ENCODE measurements at regions not wholly inside any gene's neighbourhood (a gene's known extent, or its start where the extent isn't known, plus 50 kb on each side); places are given as distances from the start of the nearest gene placed in this dataset.

DNA sequence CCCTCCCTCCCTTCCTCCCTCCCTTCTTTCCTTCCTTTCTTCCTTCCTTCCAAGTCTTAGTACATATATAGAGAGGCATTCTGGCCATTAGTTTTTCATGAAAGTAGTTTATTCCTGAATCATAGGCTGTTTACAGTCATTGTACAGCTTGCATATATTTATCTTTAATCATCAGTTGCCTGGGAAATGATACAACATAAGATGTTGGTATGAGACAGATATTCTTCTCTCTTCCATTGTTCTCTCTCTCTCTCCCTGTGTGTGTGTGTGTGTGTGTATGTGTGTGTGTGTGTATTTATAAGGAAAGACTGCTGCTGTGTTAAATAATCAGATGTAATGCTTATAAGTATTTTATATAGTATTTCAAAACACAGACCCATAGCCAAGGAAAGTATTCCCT, 289.8 kb upstream of the UBE2E3 start:
- H4K20me1 ChIP-seq (ENCODE audit: insufficient read depth) = no peaks in the 10 kb centered on the region
- POLR2A ChIA-PET = no interaction called here
- no peak overlapping the region for H2AFZ ChIP-seq (ENCODE audit: low read depth, low read length, poor library complexity, severe bottlenecking)
- no peaks in the 10 kb centered on the region for H3K27me3 ChIP-seq (ENCODE audit: insufficient read depth, low read length)
- TF ChIP-seq TCF7L2 (IDR thresholded peaks at IDR 0.05; ENCODE audit: borderline replicate concordance, extremely low read depth, insufficient read depth, insufficient read length) (no peak), SRF (IDR thresholded peaks at IDR 0.05; ENCODE audit: low read depth) (no peak), EZH2phosphoT487 (IDR thresholded peaks at IDR 0.05; ENCODE audit: borderline replicate concordance) (no peak), EZH2 (IDR thresholded peaks at IDR 0.05) (no peak), POLR2AphosphoS5 (IDR thresholded peaks at IDR 0.05; ENCODE audit: low read depth, low read length) (no peak), YY1 (IDR thresholded peaks at IDR 0.05; ENCODE audit: extremely low read depth, insufficient replicate concordance, low read depth, low read length) (no peak), RAD21 (IDR thresholded peaks at IDR 0.05; ENCODE audit: low read depth) (no peak), SIN3A (IDR thresholded peaks at IDR 0.05; ENCODE audit: low read depth) (no peak), ELF1 (IDR thresholded peaks at IDR 0.05; ENCODE audit: borderline replicate concordance, low read depth) (no peak), ZFX (IDR thresholded peaks at IDR 0.05) (no peak), JUND (IDR thresholded peaks at IDR 0.05) (no peak), ZNF274 (IDR thresholded peaks at IDR 0.05; ENCODE audit: low read depth, low read length) (no peak), POLR2A (IDR thresholded peaks at IDR 0.05; ENCODE audit: borderline replicate concordance, extremely low read depth, insufficient read depth, insufficient read length) (no peak), EGR1 (IDR thresholded peaks at IDR 0.05; ENCODE audit: low read depth) (no peak)
- TF ChIP-seq, protein P1, sequence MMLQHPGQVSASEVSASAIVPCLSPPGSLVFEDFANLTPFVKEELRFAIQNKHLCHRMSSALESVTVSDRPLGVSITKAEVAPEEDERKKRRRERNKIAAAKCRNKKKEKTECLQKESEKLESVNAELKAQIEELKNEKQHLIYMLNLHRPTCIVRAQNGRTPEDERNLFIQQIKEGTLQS (IDR thresholded peaks at IDR 0.05) = no peak
- TF ChIP-seq, protein P2, sequence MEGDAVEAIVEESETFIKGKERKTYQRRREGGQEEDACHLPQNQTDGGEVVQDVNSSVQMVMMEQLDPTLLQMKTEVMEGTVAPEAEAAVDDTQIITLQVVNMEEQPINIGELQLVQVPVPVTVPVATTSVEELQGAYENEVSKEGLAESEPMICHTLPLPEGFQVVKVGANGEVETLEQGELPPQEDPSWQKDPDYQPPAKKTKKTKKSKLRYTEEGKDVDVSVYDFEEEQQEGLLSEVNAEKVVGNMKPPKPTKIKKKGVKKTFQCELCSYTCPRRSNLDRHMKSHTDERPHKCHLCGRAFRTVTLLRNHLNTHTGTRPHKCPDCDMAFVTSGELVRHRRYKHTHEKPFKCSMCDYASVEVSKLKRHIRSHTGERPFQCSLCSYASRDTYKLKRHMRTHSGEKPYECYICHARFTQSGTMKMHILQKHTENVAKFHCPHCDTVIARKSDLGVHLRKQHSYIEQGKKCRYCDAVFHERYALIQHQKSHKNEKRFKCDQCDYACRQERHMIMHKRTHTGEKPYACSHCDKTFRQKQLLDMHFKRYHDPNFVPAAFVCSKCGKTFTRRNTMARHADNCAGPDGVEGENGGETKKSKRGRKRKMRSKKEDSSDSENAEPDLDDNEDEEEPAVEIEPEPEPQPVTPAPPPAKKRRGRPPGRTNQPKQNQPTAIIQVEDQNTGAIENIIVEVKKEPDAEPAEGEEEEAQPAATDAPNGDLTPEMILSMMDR (IDR thresholded peaks at IDR 0.05 in 2 of 3, conservative IDR thresholded peaks at IDR 0.05 in 1 of 3; ENCODE audit: borderline replicate concordance in 1 of 3, insufficient read depth in 1 of 3, low read depth in 2 of 3, low read length in 2 of 3) = no peak
- TF ChIP-seq, protein P3, sequence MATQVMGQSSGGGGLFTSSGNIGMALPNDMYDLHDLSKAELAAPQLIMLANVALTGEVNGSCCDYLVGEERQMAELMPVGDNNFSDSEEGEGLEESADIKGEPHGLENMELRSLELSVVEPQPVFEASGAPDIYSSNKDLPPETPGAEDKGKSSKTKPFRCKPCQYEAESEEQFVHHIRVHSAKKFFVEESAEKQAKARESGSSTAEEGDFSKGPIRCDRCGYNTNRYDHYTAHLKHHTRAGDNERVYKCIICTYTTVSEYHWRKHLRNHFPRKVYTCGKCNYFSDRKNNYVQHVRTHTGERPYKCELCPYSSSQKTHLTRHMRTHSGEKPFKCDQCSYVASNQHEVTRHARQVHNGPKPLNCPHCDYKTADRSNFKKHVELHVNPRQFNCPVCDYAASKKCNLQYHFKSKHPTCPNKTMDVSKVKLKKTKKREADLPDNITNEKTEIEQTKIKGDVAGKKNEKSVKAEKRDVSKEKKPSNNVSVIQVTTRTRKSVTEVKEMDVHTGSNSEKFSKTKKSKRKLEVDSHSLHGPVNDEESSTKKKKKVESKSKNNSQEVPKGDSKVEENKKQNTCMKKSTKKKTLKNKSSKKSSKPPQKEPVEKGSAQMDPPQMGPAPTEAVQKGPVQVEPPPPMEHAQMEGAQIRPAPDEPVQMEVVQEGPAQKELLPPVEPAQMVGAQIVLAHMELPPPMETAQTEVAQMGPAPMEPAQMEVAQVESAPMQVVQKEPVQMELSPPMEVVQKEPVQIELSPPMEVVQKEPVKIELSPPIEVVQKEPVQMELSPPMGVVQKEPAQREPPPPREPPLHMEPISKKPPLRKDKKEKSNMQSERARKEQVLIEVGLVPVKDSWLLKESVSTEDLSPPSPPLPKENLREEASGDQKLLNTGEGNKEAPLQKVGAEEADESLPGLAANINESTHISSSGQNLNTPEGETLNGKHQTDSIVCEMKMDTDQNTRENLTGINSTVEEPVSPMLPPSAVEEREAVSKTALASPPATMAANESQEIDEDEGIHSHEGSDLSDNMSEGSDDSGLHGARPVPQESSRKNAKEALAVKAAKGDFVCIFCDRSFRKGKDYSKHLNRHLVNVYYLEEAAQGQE (IDR thresholded peaks at IDR 0.05; ENCODE audit: low read depth) = no peak
- TF ChIP-seq, protein P4, sequence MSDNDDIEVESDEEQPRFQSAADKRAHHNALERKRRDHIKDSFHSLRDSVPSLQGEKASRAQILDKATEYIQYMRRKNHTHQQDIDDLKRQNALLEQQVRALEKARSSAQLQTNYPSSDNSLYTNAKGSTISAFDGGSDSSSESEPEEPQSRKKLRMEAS (IDR thresholded peaks at IDR 0.05) = no peak
- TF ChIP-seq, protein P5, sequence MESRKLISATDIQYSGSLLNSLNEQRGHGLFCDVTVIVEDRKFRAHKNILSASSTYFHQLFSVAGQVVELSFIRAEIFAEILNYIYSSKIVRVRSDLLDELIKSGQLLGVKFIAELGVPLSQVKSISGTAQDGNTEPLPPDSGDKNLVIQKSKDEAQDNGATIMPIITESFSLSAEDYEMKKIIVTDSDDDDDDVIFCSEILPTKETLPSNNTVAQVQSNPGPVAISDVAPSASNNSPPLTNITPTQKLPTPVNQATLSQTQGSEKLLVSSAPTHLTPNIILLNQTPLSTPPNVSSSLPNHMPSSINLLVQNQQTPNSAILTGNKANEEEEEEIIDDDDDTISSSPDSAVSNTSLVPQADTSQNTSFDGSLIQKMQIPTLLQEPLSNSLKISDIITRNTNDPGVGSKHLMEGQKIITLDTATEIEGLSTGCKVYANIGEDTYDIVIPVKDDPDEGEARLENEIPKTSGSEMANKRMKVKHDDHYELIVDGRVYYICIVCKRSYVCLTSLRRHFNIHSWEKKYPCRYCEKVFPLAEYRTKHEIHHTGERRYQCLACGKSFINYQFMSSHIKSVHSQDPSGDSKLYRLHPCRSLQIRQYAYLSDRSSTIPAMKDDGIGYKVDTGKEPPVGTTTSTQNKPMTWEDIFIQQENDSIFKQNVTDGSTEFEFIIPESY (IDR thresholded peaks at IDR 0.05; ENCODE audit: extremely low read depth, insufficient replicate concordance, low read length) = no peak
- CTCF ChIA-PET = no interaction called here
- no peak overlapping the region for H3K4me2 ChIP-seq (ENCODE audit: low read length)
- ATAC-seq = no peak
- RAD21 ChIA-PET (ENCODE audit: low non-redundant PET in 1 of 2, low total read pairs in 2 of 2, uncharacterized antibody in 2 of 2, unreplicated experiment in 2 of 2) = no interaction called here
- H3K79me2 ChIP-seq (ENCODE audit: insufficient read depth, low read length) = no peaks in the 10 kb centered on the region
- no peak overlapping the region for H3K9ac ChIP-seq (ENCODE audit: low read length)
- H3K4me3 ChIP-seq (replicated peaks in 1 of 2; ENCODE audit: low read depth in 1 of 2, low read length in 2 of 2) = no peak overlapping the region
- H3K4me1 ChIP-seq (ENCODE audit: control insufficient read depth in 1 of 2, insufficient read depth in 2 of 2, low read length in 2 of 2) = no peaks in the 10 kb centered on the region
- H3K9me2 ChIP-seq (ENCODE audit: insufficient read depth) = no peaks in the 10 kb centered on the region
- no peaks in the 10 kb centered on the region for H3K9me3 ChIP-seq (ENCODE audit: control insufficient read depth in 1 of 2, insufficient read depth in 1 of 2, low read depth in 1 of 2, low read length in 2 of 2)
- H3K27ac ChIP-seq (ENCODE audit: low read depth, low read length) = no peak overlapping the region
- no TSS peak for BruUV-seq (replicated peaks)
- H3K36me3 ChIP-seq (ENCODE audit: control insufficient read depth in 1 of 2, insufficient read depth in 2 of 2, low read length in 2 of 2) = no peaks in the 10 kb centered on the region
- DNase-seq (ENCODE audit: low read depth, low spot score) = no peak
- intact Hi-C loops (cut with micrococcal nuclease) = no loop called here
